ENCODE measurements at regions not wholly inside any gene's neighbourhood (a gene's known extent, or its start where the extent isn't known, plus 50 kb on each side); places are given as distances from the start of the nearest gene placed in this dataset.

- DNase-seq (ENCODE audit: low read depth), result no peak
These were observed 764.4 kb downstream of the ADGRL2 start for GRCh38 chr1:82565146-82565545.

GRCh38 chr1:82564333-82564732 lies 763.6 kb downstream of the ADGRL2 start:
- no peak for DNase-seq (ENCODE audit: low read depth)

GRCh38 chr1:82562448-82562847 lies 761.7 kb downstream of the ADGRL2 start:
- DNase-seq (ENCODE audit: low read depth), result no peak

- no peak for DNase-seq (ENCODE audit: low read depth)
These were observed 759.8 kb downstream of the ADGRL2 start for GRCh38 chr1:82560566-82560965.

- no peak for DNase-seq (ENCODE audit: low read depth)
These were observed 754.8 kb downstream of the ADGRL2 start for GRCh38 chr1:82555501-82555900.

- no peak for DNase-seq (ENCODE audit: low read depth)
These were observed 749.1 kb downstream of the ADGRL2 start for GRCh38 chr1:82549841-82550240.

- DNase-seq (ENCODE audit: low read depth), result no peak
These were observed 742.0 kb downstream of the ADGRL2 start for GRCh38 chr1:82542766-82543165.

GRCh38 chr1:82542141-82542540 lies 741.4 kb downstream of the ADGRL2 start:
- no peak for DNase-seq (ENCODE audit: low read depth)

- DNase-seq (ENCODE audit: low read depth), result no peak
These were observed 739.3 kb downstream of the ADGRL2 start for GRCh38 chr1:82540006-82540405.

GRCh38 chr1:82538876-82539275 lies 738.1 kb downstream of the ADGRL2 start:
- no peak for DNase-seq (ENCODE audit: low read depth)

- DNase-seq (ENCODE audit: low read depth), result no peak
These were observed 734.3 kb downstream of the ADGRL2 start for GRCh38 chr1:82534996-82535395.

- no peak for DNase-seq (ENCODE audit: low read depth)
These were observed 724.6 kb downstream of the ADGRL2 start for GRCh38 chr1:82525378-82525777.

- DNase-seq (ENCODE audit: low read depth), result no peak
These were observed 719.9 kb downstream of the ADGRL2 start for GRCh38 chr1:82520611-82521010.

- no peak for DNase-seq (ENCODE audit: low read depth)
These were observed 716.9 kb downstream of the ADGRL2 start for GRCh38 chr1:82517586-82517985.

GRCh38 chr1:82515650-82516049 lies 714.9 kb downstream of the ADGRL2 start:
- DNase-seq (ENCODE audit: low read depth), result no peak

GRCh38 chr1:82511441-82511840 lies 710.7 kb downstream of the ADGRL2 start:
- no peak for DNase-seq (ENCODE audit: low read depth)

- no peak for DNase-seq (ENCODE audit: low read depth)
These were observed 709.7 kb downstream of the ADGRL2 start for GRCh38 chr1:82510431-82510830.

GRCh38 chr1:82507011-82507410 lies 706.3 kb downstream of the ADGRL2 start:
- no peak for DNase-seq (ENCODE audit: low read depth)

- DNase-seq (ENCODE audit: low read depth), result no peak
These were observed 703.1 kb downstream of the ADGRL2 start for GRCh38 chr1:82503822-82504221.

- no peak for DNase-seq (ENCODE audit: low read depth)
These were observed 698.3 kb downstream of the ADGRL2 start for GRCh38 chr1:82499022-82499421.

GRCh38 chr1:82494117-82494516 lies 693.4 kb downstream of the ADGRL2 start:
- no peak for DNase-seq (ENCODE audit: low read depth)

- DNase-seq (ENCODE audit: low read depth), result no peak
These were observed 691.4 kb downstream of the ADGRL2 start for GRCh38 chr1:82492159-82492558.

- DNase-seq (ENCODE audit: low read depth), result no peak
These were observed 690.7 kb downstream of the ADGRL2 start for GRCh38 chr1:82491301-82492048.

GRCh38 chr1:82487778-82488177 lies 687.0 kb downstream of the ADGRL2 start:
- no peak for DNase-seq (ENCODE audit: low read depth)
